H9 (cell line): ENCODE measurements at regions not wholly inside any gene's neighbourhood (a gene's known extent, or its start where the extent isn't known, plus 50 kb on each side); places are given as distances from the start of the nearest gene placed in this dataset.

Experiments
- DNase-seq: peaks from one replicate; pipeline ENCODE4 v3.0.0-alpha.2; 2017
- H2AFZ ChIP-seq: one replicate; pipeline ENCODE4 v1.6.1; 2013; ENCODE audit warnings: mild to moderate bottlenecking, low read length, control low read depth, moderate library complexity
- H2AK5ac ChIP-seq: 2 replicates; pipeline ENCODE4 v1.6.1; 2013; ENCODE audit warnings: low read length, control low read depth, mixed read lengths; ENCODE audit not compliant: insufficient read length
- H2BK120ac ChIP-seq: one replicate; pipeline ENCODE4 v1.6.1; 2013; ENCODE audit warnings: low read depth, mild to moderate bottlenecking, low read length, control low read depth, inconsistent platforms; ENCODE audit not compliant: poor library complexity, severe bottlenecking
- H2BK12ac ChIP-seq: 2 replicates; pipeline ENCODE4 v1.6.1; 2013; ENCODE audit warnings: low read length, control low read depth, mixed read lengths, low read depth; ENCODE audit not compliant: insufficient read length
- H2BK15ac ChIP-seq: 2 replicates; pipeline ENCODE4 v1.6.1; 2013; ENCODE audit warnings: low read depth, low read length, control low read depth
- H2BK20ac ChIP-seq: one replicate; pipeline ENCODE4 v1.6.1; 2013; ENCODE audit warnings: low read depth, mild to moderate bottlenecking, low read length, control low read depth, inconsistent platforms; ENCODE audit not compliant: poor library complexity, severe bottlenecking
- H2BK5ac ChIP-seq: 2 replicates; pipeline ENCODE4 v1.6.1; 2013; ENCODE audit warnings: low read length, control low read depth, mixed read lengths; ENCODE audit not compliant: insufficient read length
- H3K14ac ChIP-seq: 2 replicates; pipeline ENCODE4 v1.6.1; 2013; ENCODE audit warnings: low read length, control low read depth; ENCODE audit not compliant: insufficient read depth
- H3K18ac ChIP-seq: 2 replicates; pipeline ENCODE4 v1.6.1; 2013; ENCODE audit warnings: low read depth, mild to moderate bottlenecking, mixed read lengths, low read length, control low read depth; ENCODE audit not compliant: insufficient read length
- H3K23ac ChIP-seq: 2 replicates; pipeline ENCODE4 v1.6.1; 2013; ENCODE audit warnings: low read length, control low read depth, mixed read lengths, low read depth; ENCODE audit not compliant: insufficient read length
- H3K23me2 ChIP-seq: 2 replicates; pipeline ENCODE4 v1.6.1; 2013; ENCODE audit warnings: low read depth, mild to moderate bottlenecking, mixed read lengths, low read length, control low read depth; ENCODE audit not compliant: insufficient read length, poor library complexity, severe bottlenecking
- H3K27ac ChIP-seq: 2 replicates; pipeline ENCODE4 v1.5.1; 2013; ENCODE audit warnings: low read length, control low read depth, mixed read lengths, low read depth; ENCODE audit not compliant: insufficient read length
- H3K27me3 ChIP-seq: 2 replicates; pipeline ENCODE4 v1.6.1; 2013; ENCODE audit warnings: low read length, control low read depth, inconsistent platforms; ENCODE audit not compliant: insufficient read depth
- H3K4ac ChIP-seq: 2 replicates; pipeline ENCODE4 v1.6.1; 2013; ENCODE audit warnings: low read depth, mild to moderate bottlenecking, control low read depth, inconsistent platforms, low read length, moderate library complexity
- H3K4me1 ChIP-seq: 2 replicates; pipeline ENCODE4 v1.6.1; 2013; ENCODE audit warnings: low read length, control low read depth, inconsistent platforms; ENCODE audit not compliant: insufficient read depth
- H3K4me2 ChIP-seq: 2 replicates; pipeline ENCODE4 v1.6.1; 2013; ENCODE audit warnings: low read length, control low read depth, mixed read lengths; ENCODE audit not compliant: insufficient read length, insufficient read depth
- H3K56ac ChIP-seq: 2 replicates; pipeline ENCODE4 v1.6.1; 2013; ENCODE audit warnings: low read depth, mild to moderate bottlenecking, mixed read lengths, low read length, control low read depth; ENCODE audit not compliant: insufficient read length
- H3K79me1 ChIP-seq: 2 replicates; pipeline ENCODE4 v1.6.1; 2013; ENCODE audit warnings: low read depth, mild to moderate bottlenecking, moderate library complexity, low read length, control low read depth, inconsistent platforms; ENCODE audit not compliant: insufficient read depth, poor library complexity, severe bottlenecking
- H3K79me2 ChIP-seq: 2 replicates; pipeline ENCODE4 v1.6.1; 2013; ENCODE audit warnings: low read length, control low read depth, inconsistent platforms; ENCODE audit not compliant: insufficient read depth
- H3K9ac ChIP-seq: 2 replicates; pipeline ENCODE4 v1.6.1; 2013; ENCODE audit warnings: low read length, control low read depth, mixed read lengths; ENCODE audit not compliant: insufficient read length; ENCODE audit errors: extremely low read depth
- H3K9me3 ChIP-seq: one replicate; pipeline ENCODE4 v1.6.1; 2013; ENCODE audit warnings: low read depth, low read length, inconsistent platforms; ENCODE audit not compliant: control insufficient read depth
- H3T11ph ChIP-seq: one replicate; pipeline ENCODE4 v1.6.1; 2013; ENCODE audit warnings: mild to moderate bottlenecking, low read length, control low read depth, inconsistent platforms
- H4K20me1 ChIP-seq: one replicate; pipeline ENCODE4 v1.6.1; 2013; ENCODE audit not compliant: control insufficient read depth, insufficient read length, insufficient read depth
- H4K5ac ChIP-seq: 2 replicates; pipeline ENCODE4 v1.6.1; 2013; ENCODE audit warnings: low read depth, mild to moderate bottlenecking, mixed read lengths, low read length, control low read depth; ENCODE audit not compliant: insufficient read length
- H4K8ac ChIP-seq: replicated peaks from 2 replicates; pipeline ENCODE4 v1.6.1; 2013; ENCODE audit warnings: low read length, control low read depth, mixed read lengths, low read depth; ENCODE audit not compliant: insufficient read length
- H4K91ac ChIP-seq: 2 replicates; pipeline ENCODE4 v1.6.1; 2013; ENCODE audit warnings: low read depth, mild to moderate bottlenecking, moderate library complexity, mixed read lengths, low read length, control low read depth; ENCODE audit not compliant: insufficient read length
- H3K27ac Mint-ChIP-seq, 3 experiments: 2 replicates in 2 of 3; 3 replicates in 1 of 3; pipeline ENCODE4 v1.8.0; 2020 to 2021; ENCODE audit warnings: mixed read lengths in 3 of 3, mild to moderate bottlenecking in 1 of 3, moderate library complexity in 1 of 3
- H3K27me3 Mint-ChIP-seq: 2 replicates; pipeline ENCODE4 v1.8.0; 2021; ENCODE audit warnings: low read depth, mild to moderate bottlenecking, moderate library complexity, mixed read lengths
- H3K36me3 Mint-ChIP-seq, 3 experiments: 2 replicates in 2 of 3; 3 replicates in 1 of 3; pipeline ENCODE4 v1.8.0; 2020 to 2021; ENCODE audit warnings: low read depth in 3 of 3, mixed read lengths in 3 of 3; ENCODE audit not compliant: insufficient read depth in 1 of 3
- H3K4me1 Mint-ChIP-seq, 2 experiments: 2 replicates each; pipeline ENCODE4 v1.8.0; 2020; ENCODE audit warnings: mixed read lengths in 2 of 2
- H3K4me3 Mint-ChIP-seq, 2 experiments: 2 replicates in 1 of 2; 3 replicates in 1 of 2; pipeline ENCODE4 v1.8.0; 2020 to 2021; ENCODE audit warnings: mild to moderate bottlenecking in 2 of 2, mixed read lengths in 2 of 2, moderate library complexity in 1 of 2
- H3K9me3 Mint-ChIP-seq, 2 experiments: 2 replicates in 1 of 2; 3 replicates in 1 of 2; pipeline ENCODE4 v1.8.0; 2020; ENCODE audit warnings: mild to moderate bottlenecking in 2 of 2, mixed read lengths in 2 of 2, moderate library complexity in 1 of 2
- CTCF ChIP-seq: fragments of 200-600 bp; sonication (generic); conservative IDR thresholded peaks from 3 replicates; pipeline ENCODE4 v1.8.0; 2021; ENCODE audit warnings: antibody characterized with exemption, mild to moderate bottlenecking
- WGBS: extraction: QIAGEN DNeasy Blood & Tissue Kit; methylation state at CpG from one replicate; pipeline ENCODE4 v1.1.7; 2013; ENCODE audit warnings: missing lambda C conversion rate, low lambda C conversion rate, mixed read lengths; ENCODE audit not compliant: insufficient read length; ENCODE audit errors: extremely low coverage; 5-methylcytosine and 5-hydroxymethylcytosine counted together

- no peak overlapping the region for H2BK120ac ChIP-seq
- H3K56ac ChIP-seq: no peak overlapping the region
- no peaks in the 10 kb centered on the region for H3K9me3 ChIP-seq
- Mint-ChIP-seq H3K4me1 (no peaks in the 10 kb centered on the region), H3K9me3 (no peaks in the 10 kb centered on the region), H3K4me3 (no peak overlapping the region), H3K27me3 (no peaks in the 10 kb centered on the region), H3K36me3 (no peaks in the 10 kb centered on the region), H3K27ac (no peak overlapping the region)
- no peak overlapping the region for H2BK5ac ChIP-seq
- H4K5ac ChIP-seq: no peak overlapping the region
- no peak overlapping the region for H2BK20ac ChIP-seq
- no CpG with 5 or more reads among the region's 3 CpGs for WGBS
- no peak overlapping the region for H2BK12ac ChIP-seq
- H3K14ac ChIP-seq: no peak overlapping the region
- H3K4me2 ChIP-seq: no peak overlapping the region
- no peaks in the 10 kb centered on the region for H3K23me2 ChIP-seq
- H3K4me1 ChIP-seq: no peaks in the 10 kb centered on the region
- H3K9ac ChIP-seq: no peak overlapping the region
- H2AK5ac ChIP-seq: no peak overlapping the region
- no peak overlapping the region for H3K18ac ChIP-seq
- no peaks in the 10 kb centered on the region for H3K79me2 ChIP-seq
- no peak overlapping the region for H4K8ac ChIP-seq
- H3K23ac ChIP-seq: no peak overlapping the region
- H4K91ac ChIP-seq: no peak overlapping the region
- H4K20me1 ChIP-seq: no peaks in the 10 kb centered on the region
- no peaks in the 10 kb centered on the region for H3K79me1 ChIP-seq
- DNase-seq: no peak
- H2BK15ac ChIP-seq: no peak overlapping the region
- no peak overlapping the region for H3K27ac ChIP-seq
- no peak overlapping the region for H2AFZ ChIP-seq
- no peak overlapping the region for H3T11ph ChIP-seq
- H3K27me3 ChIP-seq: no peaks in the 10 kb centered on the region
- no peak overlapping the region for H3K4ac ChIP-seq
- TF ChIP-seq CTCF: no peak
Observed at GRCh38 chr5:23627976-23628375, 120.6 kb downstream of the PRDM9 start.
